Chondrocyte (in vitro differentiated cells): ENCODE measurements at regions not wholly inside any gene's neighbourhood (a gene's known extent, or its start where the extent isn't known, plus 50 kb on each side); places are given as distances from the start of the nearest gene placed in this dataset.

Source experiments
- DNase-seq: peaks from one replicate; pipeline ENCODE4 v3.0.0; 2021; ENCODE audit warnings: mixed read lengths, low spot score
- H3K27ac Mint-ChIP-seq: one replicate; pipeline ENCODE4 v1.8.0; 2021; ENCODE audit warnings: mild to moderate bottlenecking, moderate library complexity, mixed read lengths; ENCODE audit not compliant: unreplicated experiment
- H3K27me3 Mint-ChIP-seq: 2 replicates; pipeline ENCODE4 v1.8.0; 2021; ENCODE audit warnings: low read depth, mixed read lengths
- H3K36me3 Mint-ChIP-seq: 2 replicates; pipeline ENCODE4 v1.8.0; 2021; ENCODE audit warnings: low read depth, mixed read lengths
- H3K4me1 Mint-ChIP-seq: 2 replicates; pipeline ENCODE4 v1.8.0; 2021; ENCODE audit warnings: low read depth, mild to moderate bottlenecking, mixed read lengths
- H3K4me3 Mint-ChIP-seq: one replicate; pipeline ENCODE4 v1.8.0; 2021; ENCODE audit warnings: mild to moderate bottlenecking, moderate library complexity, mixed read lengths; ENCODE audit not compliant: unreplicated experiment
- H3K9me3 Mint-ChIP-seq: 2 replicates; pipeline ENCODE4 v1.8.0; 2021; ENCODE audit warnings: low read depth, mixed read lengths
- TF ChIP-seq, protein P1 (sequence below): fragments of 200-600 bp; sonication (generic); IDR thresholded peaks from 2 replicates; pipeline ENCODE4 v1.5.0; 2021; ENCODE audit warnings: antibody characterized with exemption, mild to moderate bottlenecking, moderate library complexity

DNA sequence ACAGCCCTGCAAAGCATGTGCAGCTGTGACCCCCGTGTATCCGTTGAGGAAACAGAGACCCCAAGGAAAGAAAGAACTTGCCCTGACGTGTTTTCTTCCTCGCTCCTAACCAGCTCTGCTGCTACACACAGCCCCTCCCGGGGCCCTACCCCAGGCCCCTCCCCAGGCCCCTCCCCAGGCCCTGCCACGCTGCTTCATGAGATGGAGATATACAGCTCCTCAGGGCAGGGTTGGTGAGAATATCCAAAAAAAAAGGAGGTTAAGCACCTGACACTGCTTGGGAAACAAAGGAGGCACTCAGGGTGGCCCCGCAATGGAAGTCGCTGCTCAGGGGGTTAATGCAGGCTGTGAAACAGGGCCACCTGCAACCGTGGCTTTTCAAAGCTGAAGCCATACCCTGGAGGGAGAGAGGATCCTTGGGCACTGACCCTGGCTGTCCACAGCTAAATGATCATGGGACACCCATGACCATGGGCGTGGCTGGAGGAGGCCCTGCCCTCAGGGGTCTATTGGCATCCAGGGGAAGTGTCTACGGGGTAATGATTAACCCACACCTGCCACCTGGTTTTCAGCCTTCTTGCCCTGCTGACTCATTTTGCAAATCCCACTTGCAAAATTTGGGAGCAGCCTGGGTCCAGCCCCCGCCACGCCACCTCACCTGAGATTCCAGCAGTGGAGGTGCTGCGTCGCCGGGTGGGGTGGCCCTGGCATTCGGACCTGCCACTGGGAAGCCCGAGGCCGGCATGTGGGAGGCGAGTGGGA, 112.1 kb upstream of the ANO1 start:
- Mint-ChIP-seq H3K9me3 (no peaks in the 10 kb centered on the region), H3K4me3 (no peak overlapping the region), H3K27me3 (peaks cover 12% of the 10 kb centered on the region), H3K4me1 (peaks cover 15% of the 10 kb centered on the region), H3K36me3 (peaks cover 3% of the 10 kb centered on the region), H3K27ac (no peak overlapping the region)
- TF ChIP-seq, protein P1, sequence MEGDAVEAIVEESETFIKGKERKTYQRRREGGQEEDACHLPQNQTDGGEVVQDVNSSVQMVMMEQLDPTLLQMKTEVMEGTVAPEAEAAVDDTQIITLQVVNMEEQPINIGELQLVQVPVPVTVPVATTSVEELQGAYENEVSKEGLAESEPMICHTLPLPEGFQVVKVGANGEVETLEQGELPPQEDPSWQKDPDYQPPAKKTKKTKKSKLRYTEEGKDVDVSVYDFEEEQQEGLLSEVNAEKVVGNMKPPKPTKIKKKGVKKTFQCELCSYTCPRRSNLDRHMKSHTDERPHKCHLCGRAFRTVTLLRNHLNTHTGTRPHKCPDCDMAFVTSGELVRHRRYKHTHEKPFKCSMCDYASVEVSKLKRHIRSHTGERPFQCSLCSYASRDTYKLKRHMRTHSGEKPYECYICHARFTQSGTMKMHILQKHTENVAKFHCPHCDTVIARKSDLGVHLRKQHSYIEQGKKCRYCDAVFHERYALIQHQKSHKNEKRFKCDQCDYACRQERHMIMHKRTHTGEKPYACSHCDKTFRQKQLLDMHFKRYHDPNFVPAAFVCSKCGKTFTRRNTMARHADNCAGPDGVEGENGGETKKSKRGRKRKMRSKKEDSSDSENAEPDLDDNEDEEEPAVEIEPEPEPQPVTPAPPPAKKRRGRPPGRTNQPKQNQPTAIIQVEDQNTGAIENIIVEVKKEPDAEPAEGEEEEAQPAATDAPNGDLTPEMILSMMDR, result no peak
- DNase-seq, result no peak

DNA sequence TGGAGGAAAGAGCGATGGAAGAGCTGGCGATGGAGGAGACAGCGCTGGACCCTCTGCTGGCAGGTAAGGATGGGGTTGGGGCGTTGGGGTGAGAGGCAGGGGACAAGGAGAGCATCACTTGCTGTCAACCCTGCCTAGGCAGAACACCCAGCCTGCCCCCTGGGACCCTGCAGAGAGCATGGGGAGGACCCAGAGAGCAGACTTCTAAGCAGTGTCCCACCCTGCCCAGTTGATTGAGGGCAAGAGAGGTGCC, 111.6 kb upstream of the ANO1 start:
- peaks cover 12% of the 10 kb centered on the region for H3K27me3 Mint-ChIP-seq

GRCh38 chr11:69966910-69967483, 111.1 kb upstream of the ANO1 start:
- TF ChIP-seq, protein P1, result no peak
- Mint-ChIP-seq H3K4me1 (peaks cover 15% of the 10 kb centered on the region), H3K27me3 (peaks cover 12% of the 10 kb centered on the region), H3K4me3 (no peak overlapping the region), H3K27ac (no peak overlapping the region), H3K9me3 (no peaks in the 10 kb centered on the region), H3K36me3 (peaks cover 3% of the 10 kb centered on the region)
- DNase-seq, result no peak

More for the DNA sequence above, 111.6 kb upstream of the ANO1 start:
- peaks cover 3% of the 10 kb centered on the region for H3K36me3 Mint-ChIP-seq
- TF ChIP-seq, protein P1, result no peak
- peaks cover 15% of the 10 kb centered on the region for H3K4me1 Mint-ChIP-seq
- no peak overlapping the region for H3K4me3 Mint-ChIP-seq
- no peaks in the 10 kb centered on the region for H3K9me3 Mint-ChIP-seq
- H3K27ac Mint-ChIP-seq, result no peak overlapping the region
- DNase-seq, result no peak

- TF ChIP-seq, protein P1, result no peak
- no peak overlapping the region for H3K27ac Mint-ChIP-seq
- peaks cover 12% of the 10 kb centered on the region for H3K27me3 Mint-ChIP-seq
- peaks cover 3% of the 10 kb centered on the region for H3K36me3 Mint-ChIP-seq
- no peak for DNase-seq
- peaks cover 15% of the 10 kb centered on the region for H3K4me1 Mint-ChIP-seq
- H3K9me3 Mint-ChIP-seq, result no peaks in the 10 kb centered on the region
- no peak overlapping the region for H3K4me3 Mint-ChIP-seq
These were observed 110.6 kb upstream of the ANO1 start for GRCh38 chr11:69967484-69967883.

DNA sequence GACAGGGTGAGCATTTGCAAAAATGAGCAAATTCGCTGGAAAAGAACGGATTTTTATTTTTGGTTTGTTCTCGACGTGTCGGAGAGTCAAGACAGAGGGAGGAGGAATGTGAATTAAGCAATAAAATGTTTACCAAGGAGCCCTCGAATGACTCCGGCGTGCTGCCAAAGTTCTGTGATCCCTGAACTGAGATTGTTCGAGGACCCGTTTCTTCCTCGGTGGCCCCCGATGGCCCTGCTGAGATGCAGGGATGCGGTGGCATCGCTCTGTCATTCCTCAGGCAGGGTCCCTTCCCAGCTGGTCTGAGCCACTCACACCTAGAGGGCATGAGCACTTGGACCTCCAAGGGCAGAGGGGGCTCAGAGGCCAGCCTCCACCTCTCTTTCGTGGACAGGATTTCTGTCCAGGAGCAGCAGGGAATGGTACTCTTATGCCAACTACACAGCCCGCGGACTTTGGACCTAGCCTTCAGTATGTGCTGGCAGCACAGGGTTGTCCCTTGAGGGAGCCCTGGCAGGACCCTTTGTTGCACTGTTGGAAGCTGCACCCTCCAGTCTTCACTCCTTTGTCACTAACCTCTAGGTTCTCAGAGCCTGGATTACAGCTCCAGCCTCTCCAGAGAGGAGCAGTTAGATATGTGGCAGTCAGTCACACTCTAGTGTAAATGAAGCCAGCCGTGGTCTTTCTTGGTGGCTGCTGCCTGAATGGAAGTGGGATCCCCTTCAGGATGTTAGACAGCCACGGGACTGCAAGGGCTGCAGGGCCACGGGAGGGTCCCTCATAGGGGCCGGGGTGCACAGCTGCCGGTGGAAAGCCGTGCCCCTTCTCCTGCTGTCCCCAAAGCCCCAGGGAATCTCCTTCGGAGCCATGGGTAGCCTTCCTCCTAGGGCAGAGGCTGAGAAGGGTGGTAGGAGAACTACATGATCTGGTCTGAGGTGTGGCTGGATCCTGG, 109.4 kb upstream of the ANO1 start:
- Mint-ChIP-seq H3K4me1 (peaks cover 6% of the 10 kb centered on the region), H3K27me3 (peaks cover 12% of the 10 kb centered on the region), H3K27ac (no peak overlapping the region), H3K4me3 (no peak overlapping the region), H3K9me3 (no peaks in the 10 kb centered on the region), H3K36me3 (peaks cover 3% of the 10 kb centered on the region)
- no peak for DNase-seq
- TF ChIP-seq, protein P1, result no peak
